ENCODE measurements at regions not wholly inside any gene's neighbourhood (a gene's known extent, or its start where the extent isn't known, plus 50 kb on each side); places are given as distances from the start of the nearest gene placed in this dataset.

- TF ChIP-seq CTCF (IDR thresholded peaks at IDR 0.05), result no peak
Observed at GRCh38 chr10:108319434-108320222, 1155.1 kb upstream of the SORCS1 start.

GRCh38 chr10:108307925-108308312, 1143.4 kb upstream of the SORCS1 start:
- no peak for TF ChIP-seq CTCF (IDR thresholded peaks at IDR 0.05)

GRCh38 chr10:108307250-108307924, 1142.9 kb upstream of the SORCS1 start:
- TF ChIP-seq CTCF (IDR thresholded peaks at IDR 0.05), result no peak

GRCh38 chr10:108303149-108303548, 1138.6 kb upstream of the SORCS1 start:
- TF ChIP-seq CTCF (IDR thresholded peaks at IDR 0.05), result no peak

- TF ChIP-seq CTCF (IDR thresholded peaks at IDR 0.05), result no peak
Observed at GRCh38 chr10:108301002-108301401, 1136.5 kb upstream of the SORCS1 start.

- no peak for TF ChIP-seq CTCF (IDR thresholded peaks at IDR 0.05)
Observed at GRCh38 chr10:108290823-108291222, 1126.3 kb upstream of the SORCS1 start.

GRCh38 chr10:108275895-108276685, 1111.6 kb upstream of the SORCS1 start:
- no peak for TF ChIP-seq CTCF (IDR thresholded peaks at IDR 0.05)
